GM23248 (cell line): ENCODE measurements at regions not wholly inside any gene's neighbourhood (a gene's known extent, or its start where the extent isn't known, plus 50 kb on each side); places are given as distances from the start of the nearest gene placed in this dataset.

Source experiments
- DNase-seq: peaks from one replicate; pipeline ENCODE4 v3.0.0-alpha.2; 2015
- H2AFZ ChIP-seq: fragments of 200-600 bp; sonication (generic); 2 replicates; pipeline ENCODE4 v1.6.1; 2016; ENCODE audit warnings: antibody characterized with exemption
- H3F3A ChIP-seq: fragments of 200-600 bp; sonication (generic); 2 replicates; pipeline ENCODE4 v1.6.1; 2016; ENCODE audit warnings: mild to moderate bottlenecking, antibody characterized with exemption, mixed run types; ENCODE audit not compliant: insufficient read depth
- H3K27ac ChIP-seq: fragments of 200-600 bp; sonication (generic); 2 replicates; pipeline ENCODE4 v1.5.1; 2016; ENCODE audit warnings: mild to moderate bottlenecking
- H3K27me3 ChIP-seq: fragments of 200-600 bp; sonication (generic); replicated peaks from 2 replicates; pipeline ENCODE4 v1.6.1; 2016; ENCODE audit warnings: mild to moderate bottlenecking; ENCODE audit not compliant: insufficient read depth
- H3K36me3 ChIP-seq: fragments of 200-600 bp; sonication (generic); 2 replicates; pipeline ENCODE4 v1.6.1; 2016; ENCODE audit warnings: low read depth, mild to moderate bottlenecking
- H3K4me1 ChIP-seq: fragments of 200-600 bp; sonication (generic); 2 replicates; pipeline ENCODE4 v1.6.1; 2016; ENCODE audit warnings: mild to moderate bottlenecking; ENCODE audit not compliant: insufficient read depth
- H3K4me2 ChIP-seq: fragments of 200-600 bp; sonication (generic); one replicate; pipeline ENCODE4 v1.6.1; 2016; ENCODE audit warnings: mild to moderate bottlenecking; ENCODE audit not compliant: unreplicated experiment
- H3K4me3 ChIP-seq: fragments of 200-600 bp; sonication (generic); 2 replicates; pipeline ENCODE4 v1.5.1; 2016; ENCODE audit warnings: mild to moderate bottlenecking
- H3K79me2 ChIP-seq: fragments of 200-600 bp; sonication (generic); 2 replicates; pipeline ENCODE4 v1.6.1; 2016; ENCODE audit warnings: mild to moderate bottlenecking; ENCODE audit not compliant: insufficient read depth
- H3K9ac ChIP-seq: fragments of 200-600 bp; sonication (generic); 2 replicates; pipeline ENCODE4 v1.6.1; 2016; ENCODE audit warnings: mild to moderate bottlenecking
- H3K9me2 ChIP-seq: fragments of 200-600 bp; sonication (generic); 2 replicates; pipeline ENCODE4 v1.6.1; 2016; ENCODE audit warnings: mixed run types, mild to moderate bottlenecking, moderate library complexity; ENCODE audit not compliant: insufficient read depth
- H3K9me3 ChIP-seq: fragments of 200-600 bp; sonication (generic); one replicate; pipeline ENCODE4 v1.6.1; 2017; ENCODE audit warnings: low read depth
- H4K20me1 ChIP-seq: fragments of 200-600 bp; sonication (generic); 2 replicates; pipeline ENCODE4 v1.6.0; 2016; ENCODE audit not compliant: insufficient read depth
- EZH2 ChIP-seq: fragments of 200-600 bp; sonication (generic); IDR thresholded peaks from 2 replicates; pipeline ENCODE4 v1.6.1; 2018; ENCODE audit warnings: antibody characterized with exemption, mild to moderate bottlenecking; ENCODE audit not compliant: insufficient read depth, poor library complexity, severe bottlenecking
- EZH2phosphoT487 ChIP-seq: fragments of 200-600 bp; sonication (generic); IDR thresholded peaks from 2 replicates; pipeline ENCODE4 v1.6.1; 2018; ENCODE audit warnings: antibody characterized with exemption, moderate library complexity, mild to moderate bottlenecking, low read depth; ENCODE audit not compliant: insufficient read depth
- WGBS, 2 experiments: methylation state at CpG; one replicate each; pipeline ENCODE4 v1.1.6; 2015 to 2017; ENCODE audit warnings: low lambda C conversion rate in 2 of 2, low coverage in 1 of 2; ENCODE audit errors: missing lambda C conversion rate in 2 of 2; 5-methylcytosine and 5-hydroxymethylcytosine counted together
- in situ Hi-C: fragments of 300-500 bp; cut with MboI; formaldehyde crosslinking; loops from 2 replicates; pipeline ENCODE4 v1.15.0; 2020

DNA sequence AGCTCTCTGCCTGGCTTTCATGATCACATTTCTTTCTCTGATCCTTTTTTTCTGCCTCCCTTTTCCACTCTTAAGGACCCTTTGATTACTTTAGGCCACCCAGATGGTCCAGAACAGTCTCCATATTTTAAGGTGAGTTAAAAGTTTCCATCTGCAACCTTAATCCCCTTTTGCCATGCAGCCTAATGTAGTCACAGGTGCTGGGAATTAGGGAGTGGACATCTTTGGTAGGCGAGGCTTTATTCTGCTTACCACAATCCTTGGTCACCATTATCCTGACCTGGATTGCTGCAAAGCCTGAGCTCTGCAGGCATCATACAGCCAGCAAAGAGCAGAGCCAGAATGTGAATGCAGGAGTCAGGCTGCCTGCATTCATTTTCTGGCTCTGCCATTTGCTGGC lies 95.9 kb downstream of the XCL2 start:
- H3K27ac ChIP-seq = no peak overlapping the region
- H4K20me1 ChIP-seq = no peaks in the 10 kb centered on the region
- no peaks in the 10 kb centered on the region for H3F3A ChIP-seq
- H3K9ac ChIP-seq = no peak overlapping the region
- H3K9me3 ChIP-seq = no peaks in the 10 kb centered on the region
- no peaks in the 10 kb centered on the region for H3K36me3 ChIP-seq
- DNase-seq = no peak
- no peaks in the 10 kb centered on the region for H3K27me3 ChIP-seq
- H3K4me3 ChIP-seq = no peak overlapping the region
- WGBS, 2 experiments = 20 to 81% methylated on average over 1 of the region's 1 CpG
- H2AFZ ChIP-seq = no peak overlapping the region
- H3K4me1 ChIP-seq = no peaks in the 10 kb centered on the region
- in situ Hi-C loops = loop anchor here (10.0 to 25.0 kb wide), 4 partner anchors 137 to 914 kb away; partner anchors contain the start of genes ATP1B1, BLZF1 and NME7
- no peaks in the 10 kb centered on the region for H3K9me2 ChIP-seq
- no peaks in the 10 kb centered on the region for H3K79me2 ChIP-seq
- TF ChIP-seq EZH2 = no peak
- no peak for TF ChIP-seq EZH2phosphoT487
- H3K4me2 ChIP-seq = no peak overlapping the region

DNA sequence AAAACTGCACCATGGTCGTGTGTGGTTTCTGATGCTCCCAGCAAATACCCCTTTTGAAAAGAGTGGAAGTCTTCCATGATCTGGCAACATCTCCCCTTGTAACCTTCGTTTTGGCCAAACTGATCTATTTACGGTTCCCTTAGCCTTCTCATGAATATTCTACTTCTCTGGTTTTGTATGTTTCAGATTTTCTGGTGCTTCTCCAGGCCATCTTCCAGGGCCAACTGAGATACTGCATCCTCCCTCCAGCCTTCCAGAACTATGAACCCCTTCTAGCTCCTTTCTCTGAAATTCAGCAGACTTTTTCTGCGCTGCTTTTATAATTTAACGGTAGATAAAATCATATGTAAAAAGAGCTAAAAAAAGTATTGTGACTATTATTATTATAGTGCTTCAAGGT lies 97.7 kb downstream of the XCL2 start:
- DNase-seq = no peak
- Histone ChIP-seq H3K27ac (no peak overlapping the region), H3F3A (no peaks in the 10 kb centered on the region), H3K9ac (no peak overlapping the region), H3K4me3 (no peak overlapping the region), H3K9me3 (no peaks in the 10 kb centered on the region), H3K4me1 (no peaks in the 10 kb centered on the region), H3K9me2 (no peaks in the 10 kb centered on the region), H2AFZ (no peak overlapping the region), H3K27me3 (no peaks in the 10 kb centered on the region), H3K36me3 (no peaks in the 10 kb centered on the region), H4K20me1 (no peaks in the 10 kb centered on the region), H3K4me2 (no peak overlapping the region), H3K79me2 (no peaks in the 10 kb centered on the region)
- in situ Hi-C loops = loop anchor here (10.0 to 25.0 kb wide), 4 partner anchors 139 to 916 kb away; partner anchors contain the start of genes ATP1B1, BLZF1 and NME7
- TF ChIP-seq EZH2 (no peak), EZH2phosphoT487 (no peak)
- 85% methylated on average over 5 of the region's 5 CpGs for WGBS, 2 experiments

DNA sequence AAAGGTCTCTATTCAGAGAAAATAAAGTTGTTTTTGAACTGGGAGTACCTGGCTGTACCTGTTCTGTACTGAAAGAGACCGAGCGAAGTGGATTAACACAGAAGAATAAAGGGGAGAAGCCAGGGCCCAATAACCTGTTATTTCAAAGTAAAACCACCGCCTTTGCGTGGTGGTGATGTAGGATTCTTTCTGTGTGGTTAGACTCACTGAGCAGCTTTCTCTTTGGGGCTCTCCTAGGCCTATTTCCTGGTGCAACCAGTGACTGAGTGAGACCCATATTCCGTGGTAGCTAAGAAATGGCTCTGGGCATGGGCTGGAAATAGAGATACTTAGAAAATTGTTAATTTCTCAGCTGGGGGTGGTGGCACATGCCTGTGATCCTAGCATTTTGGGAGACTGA lies 99.9 kb downstream of the XCL2 start:
- H3K4me3 ChIP-seq = no peak overlapping the region
- no peak overlapping the region for H3K9ac ChIP-seq
- TF ChIP-seq EZH2phosphoT487 = no peak
- TF ChIP-seq EZH2 = no peak
- H2AFZ ChIP-seq = no peak overlapping the region
- H4K20me1 ChIP-seq = no peaks in the 10 kb centered on the region
- DNase-seq = no peak
- H3K9me3 ChIP-seq = no peaks in the 10 kb centered on the region
- no peak overlapping the region for H3K27ac ChIP-seq
- 65 to 66% methylated on average over 5 of the region's 5 CpGs for WGBS, 2 experiments
- no peak overlapping the region for H3K4me2 ChIP-seq
- H3K27me3 ChIP-seq = no peaks in the 10 kb centered on the region
- H3K4me1 ChIP-seq = peaks cover 15% of the 10 kb centered on the region
- in situ Hi-C loops = loop anchor here (10.0 to 25.0 kb wide), 4 partner anchors 141 to 918 kb away; partner anchors contain the start of genes ATP1B1, BLZF1 and NME7
- H3K36me3 ChIP-seq = no peaks in the 10 kb centered on the region
- no peaks in the 10 kb centered on the region for H3K79me2 ChIP-seq
- H3K9me2 ChIP-seq = no peaks in the 10 kb centered on the region
- H3F3A ChIP-seq = no peaks in the 10 kb centered on the region

DNA sequence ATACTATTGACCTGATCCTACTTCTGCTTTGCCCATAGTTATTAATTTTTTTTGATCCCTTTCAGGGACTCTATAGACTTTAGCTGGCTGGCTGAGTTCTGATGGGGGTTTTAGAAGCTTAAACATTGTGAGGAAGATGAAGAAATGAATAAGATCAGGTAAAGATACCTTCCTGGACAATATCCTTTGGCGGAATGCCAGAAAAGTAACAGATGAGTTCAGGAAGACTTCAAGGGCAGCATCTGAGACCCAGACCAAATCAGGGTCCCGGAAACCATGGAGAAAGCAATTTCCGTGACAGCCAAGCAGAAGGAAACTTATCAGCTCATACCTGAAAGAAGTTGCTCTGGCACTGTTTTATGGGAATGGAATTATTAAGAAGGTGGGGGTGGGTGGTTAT lies 100.4 kb downstream of the XCL2 start:
- Histone ChIP-seq H4K20me1 (no peaks in the 10 kb centered on the region), H3K9me3 (no peaks in the 10 kb centered on the region), H3K4me3 (no peak overlapping the region), H3K9ac (no peak overlapping the region), H2AFZ (no peak overlapping the region), H3K4me2 (no peak overlapping the region), H3K27me3 (no peaks in the 10 kb centered on the region), H3K4me1 (peaks cover 15% of the 10 kb centered on the region), H3F3A (no peaks in the 10 kb centered on the region), H3K9me2 (no peaks in the 10 kb centered on the region), H3K27ac (no peak overlapping the region), H3K79me2 (no peaks in the 10 kb centered on the region), H3K36me3 (no peaks in the 10 kb centered on the region)
- TF ChIP-seq EZH2 = no peak
- no peak for TF ChIP-seq EZH2phosphoT487
- 77 to 80% methylated on average over 3 of the region's 3 CpGs for WGBS, 2 experiments
- DNase-seq = no peak
- in situ Hi-C loops = loop anchor here (10.0 to 25.0 kb wide), 4 partner anchors 141 to 919 kb away; partner anchors contain the start of genes ATP1B1, BLZF1 and NME7
